HG03571 (cell line): ENCODE measurements at regions not wholly inside any gene's neighbourhood (a gene's known extent, or its start where the extent isn't known, plus 50 kb on each side); places are given as distances from the start of the nearest gene placed in this dataset.
"Not testable (repeated sequence)": the region's sequence is repeated elsewhere in the genome, so short reads cannot be mapped to it uniquely, and the experiment has no call there.

Source experiments
- ATAC-seq: cut with Tn5 transposase; IDR thresholded peaks from one replicate; pipeline ENCODE4 v1.9.1; 2021; ENCODE audit not compliant: unreplicated experiment

DNA sequence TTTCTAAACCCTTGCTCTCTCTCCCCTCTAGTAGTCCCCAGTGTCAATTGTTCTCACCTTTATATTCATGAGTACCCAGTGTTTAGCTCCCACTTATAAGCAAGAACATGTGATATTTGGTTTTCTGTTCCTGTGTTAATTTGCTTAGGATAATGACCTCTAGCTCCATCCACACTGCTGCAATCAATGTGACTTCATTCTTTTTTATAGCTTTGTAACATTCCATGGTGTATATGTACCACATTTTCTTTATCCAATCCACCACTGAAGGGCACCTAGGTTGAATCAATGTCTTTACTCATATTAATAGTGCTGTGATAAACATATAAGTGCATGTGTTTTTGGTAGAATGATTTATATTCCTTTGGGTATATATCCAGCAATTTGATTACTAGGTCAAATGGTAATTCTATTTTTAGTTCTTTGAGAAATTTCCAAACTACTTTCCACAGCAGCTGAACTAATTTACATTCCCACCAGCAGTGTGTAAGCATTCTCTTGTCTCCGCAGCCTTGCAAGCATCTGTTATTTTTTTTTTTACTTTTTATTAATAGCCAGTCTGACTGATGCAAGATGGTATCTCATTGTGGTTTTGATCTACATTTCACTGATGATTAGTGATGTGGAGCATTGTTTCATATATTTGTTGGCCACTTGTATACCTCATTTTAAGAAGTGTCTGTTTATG, 277.8 kb downstream of the LTN1 start:
- ATAC-seq = no peak

GRCh38 chr21:28712411-28712810, 280.3 kb downstream of the LTN1 start:
- ATAC-seq = no peak

DNA sequence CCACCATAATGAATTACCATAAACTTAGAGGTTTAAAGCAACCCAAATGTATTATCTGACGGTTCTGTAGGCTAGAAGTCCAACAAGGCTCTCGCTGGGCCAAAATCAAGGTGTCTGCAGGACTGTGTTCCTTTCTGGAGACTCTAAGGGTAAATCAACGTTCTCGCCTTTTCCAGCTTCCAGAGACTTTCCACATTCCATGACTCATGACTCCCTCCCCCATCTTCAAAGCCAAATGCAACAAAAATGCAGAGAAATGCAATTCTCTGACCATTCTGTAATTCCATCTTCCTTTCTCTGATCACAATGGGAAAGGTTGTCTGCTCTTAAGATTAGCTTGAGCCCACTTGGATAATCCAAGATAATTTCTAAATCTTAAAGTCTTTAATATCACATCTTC, 287.1 kb downstream of the LTN1 start:
- no peak for ATAC-seq

DNA sequence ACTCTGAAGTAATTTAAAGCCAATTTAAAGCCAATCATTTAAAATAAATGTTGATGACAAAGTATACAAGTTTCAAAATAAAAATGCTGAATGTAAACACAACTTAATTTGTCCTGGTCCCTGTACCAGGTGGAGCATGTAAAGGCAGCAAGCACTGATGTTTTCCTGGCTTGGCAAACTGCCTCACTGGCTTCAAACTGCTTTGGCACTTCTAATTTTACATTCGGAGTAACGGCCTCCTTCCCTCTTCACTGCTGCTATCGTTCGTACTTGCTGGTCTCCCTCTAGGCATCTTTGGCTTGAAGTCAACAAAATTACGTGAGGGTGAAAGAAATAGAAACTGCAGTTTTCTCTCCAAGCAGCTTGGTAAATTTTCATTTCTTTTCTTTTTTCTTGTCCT, 287.9 kb downstream of the LTN1 start:
- ATAC-seq = no peak

DNA sequence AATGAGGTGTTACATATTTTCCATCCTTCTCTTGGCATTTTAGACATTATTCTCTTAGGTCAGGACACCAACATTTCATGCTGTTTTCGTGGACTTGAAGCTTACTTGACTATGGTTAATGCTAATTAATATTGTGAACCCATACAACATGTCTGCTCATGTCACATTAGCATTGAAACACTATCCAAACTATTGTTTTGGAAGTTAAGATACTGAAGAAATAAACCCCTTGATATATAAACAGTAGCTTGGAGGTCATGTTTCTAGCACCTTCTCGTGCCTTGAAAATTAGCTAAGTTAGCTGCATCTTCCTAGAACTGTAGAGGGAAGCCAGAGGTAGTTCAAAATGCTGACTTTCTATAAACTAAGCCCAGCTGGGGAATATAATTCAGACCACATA, 288.8 kb downstream of the LTN1 start:
- no peak for ATAC-seq

- ATAC-seq = no peak
Observed at GRCh38 chr21:28699596-28700259, 292.9 kb downstream of the LTN1 start.

DNA sequence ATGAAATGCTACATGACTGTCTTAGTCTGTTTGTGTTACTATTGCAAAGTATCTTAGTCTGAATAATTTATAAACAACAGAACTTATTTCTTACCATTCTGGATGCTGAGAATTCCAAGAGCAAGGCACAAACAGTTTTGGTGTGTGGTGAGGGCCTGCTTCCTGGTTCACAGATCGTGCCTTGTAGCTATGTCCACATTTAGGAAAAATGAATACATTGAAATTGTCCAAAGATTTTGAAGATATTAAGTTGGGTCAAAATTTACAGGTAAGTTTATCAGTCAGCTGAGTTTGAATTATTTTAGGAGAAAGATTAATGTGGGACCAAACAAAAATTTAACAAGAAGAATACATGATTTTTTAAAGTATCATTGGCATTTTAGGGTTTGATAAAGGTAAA, 293.5 kb downstream of the LTN1 start:
- no peak for ATAC-seq

DNA sequence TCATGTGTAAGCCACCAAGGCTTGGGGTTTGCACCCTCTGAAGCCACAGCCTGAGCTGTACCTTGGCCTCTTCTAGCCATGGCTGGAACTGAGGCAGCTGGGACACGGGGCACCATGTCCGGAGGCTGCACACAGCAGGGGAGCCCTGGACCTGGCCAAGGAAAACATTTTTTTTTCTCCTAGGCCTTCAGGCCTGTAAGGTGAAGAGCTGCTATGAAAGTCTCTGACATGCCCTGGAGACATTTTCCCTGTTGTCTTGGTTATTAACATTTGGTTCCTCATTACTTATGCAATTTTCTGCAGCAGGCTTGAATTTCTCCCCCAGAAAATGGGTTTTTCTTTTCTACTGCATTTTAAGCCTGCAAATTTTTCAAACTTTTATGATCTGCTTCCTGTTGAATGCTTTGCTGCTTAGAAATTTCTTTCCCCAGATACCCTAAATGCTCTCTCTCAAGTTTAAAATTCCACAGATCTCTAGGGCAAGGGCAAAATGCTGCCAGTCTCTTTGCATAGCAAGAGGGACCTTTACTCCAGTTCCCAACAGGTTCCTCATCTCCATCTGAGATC, 295.8 kb downstream of the LTN1 start:
- no peak for ATAC-seq

- ATAC-seq = no peak
Observed at GRCh38 chr21:28693476-28693875, 299.2 kb downstream of the LTN1 start.

DNA sequence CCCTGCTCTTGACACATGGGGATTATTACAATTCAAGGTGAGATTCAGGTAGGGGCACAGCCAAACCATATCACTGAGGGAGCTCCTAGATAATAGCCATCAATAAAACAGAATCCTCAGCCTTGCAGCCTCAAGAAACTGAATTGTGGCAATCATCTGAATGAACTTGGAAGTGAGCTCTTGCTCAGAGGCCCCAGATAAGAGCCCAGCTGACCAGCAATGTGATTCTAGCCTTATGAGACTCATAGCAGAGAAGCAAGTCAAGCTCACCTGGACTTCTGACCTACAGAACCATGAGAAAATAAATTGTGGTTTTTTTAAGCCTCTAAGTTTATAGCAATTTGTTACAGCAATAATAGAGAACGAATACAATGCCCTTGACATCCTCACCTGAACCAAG, 302.5 kb downstream of the LTN1 start:
- no peak for ATAC-seq

DNA sequence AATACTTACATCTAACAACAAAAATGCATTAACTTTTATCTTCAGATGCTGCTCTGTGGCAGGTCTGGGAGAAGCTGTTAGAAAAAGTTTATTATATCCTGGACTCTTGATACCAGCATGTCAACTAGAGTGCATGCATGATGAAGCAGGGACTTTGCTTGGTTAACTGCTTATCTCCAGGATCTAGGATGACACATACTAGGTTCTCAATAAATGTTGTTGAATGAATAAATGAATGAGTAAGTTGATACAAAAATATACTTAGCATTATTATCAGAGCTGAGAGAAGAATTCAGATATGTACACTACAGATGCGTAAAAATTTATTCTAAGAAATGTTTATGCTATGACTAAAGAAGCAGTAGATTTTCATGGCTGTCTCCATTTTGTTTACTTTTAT, 304.3 kb downstream of the LTN1 start:
- ATAC-seq = no peak

DNA sequence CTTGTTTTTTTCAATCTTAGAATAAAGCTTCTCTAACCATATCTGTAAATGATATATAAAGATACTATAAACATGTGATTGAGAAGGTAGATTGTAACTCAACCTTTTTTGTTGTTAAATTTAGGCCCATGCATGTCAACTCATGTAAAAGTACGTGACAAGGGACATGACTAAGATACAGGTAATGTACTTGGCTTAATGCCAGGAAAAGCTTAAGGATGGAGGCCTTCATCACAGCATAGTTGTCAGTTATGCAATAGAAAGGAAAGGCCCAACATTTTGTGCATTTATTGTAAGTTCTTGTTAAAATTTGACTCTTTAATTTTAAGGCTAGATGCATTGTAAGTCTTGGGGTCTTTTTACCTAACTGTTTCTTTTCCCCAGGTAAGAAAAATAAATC, 305.1 kb downstream of the LTN1 start:
- ATAC-seq = no peak

DNA sequence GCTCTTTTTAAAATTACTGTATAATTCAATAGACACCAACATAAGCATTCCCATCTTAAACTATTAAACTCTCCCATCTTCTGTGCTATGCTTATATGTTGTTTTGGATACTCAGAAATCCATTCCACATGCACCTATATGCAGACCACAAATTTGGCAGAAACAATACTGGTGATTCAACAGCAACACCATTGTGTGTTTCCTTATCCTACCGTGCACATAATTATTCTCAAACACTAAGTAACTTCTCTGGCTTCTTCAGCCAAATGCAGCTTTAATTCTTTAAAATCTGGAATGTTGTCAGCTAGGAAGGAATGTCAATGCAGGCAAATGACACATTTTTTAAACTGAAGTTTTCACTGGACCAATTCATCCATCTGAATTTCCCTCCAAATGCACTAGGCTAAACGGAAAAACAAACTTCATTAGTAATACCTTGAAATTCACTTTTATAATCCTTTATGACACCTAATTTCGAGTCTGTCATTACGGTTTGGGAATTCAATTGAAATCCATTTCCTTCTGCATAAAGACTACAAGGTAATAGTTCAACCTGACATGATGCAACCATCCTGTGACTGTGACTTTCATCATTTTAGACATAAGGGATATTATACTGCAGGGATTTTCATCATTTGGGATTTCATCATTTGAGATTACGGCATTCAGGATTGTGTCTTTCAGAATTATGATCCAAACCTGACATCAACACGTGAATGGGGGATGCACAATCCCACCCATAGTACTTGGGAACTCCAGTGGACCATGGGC, 308.5 kb downstream of the LTN1 start:
- no peak for ATAC-seq

- ATAC-seq = not testable (repeated sequence)
Observed at GRCh38 chr21:28682884-28683283, 309.8 kb downstream of the LTN1 start.

DNA sequence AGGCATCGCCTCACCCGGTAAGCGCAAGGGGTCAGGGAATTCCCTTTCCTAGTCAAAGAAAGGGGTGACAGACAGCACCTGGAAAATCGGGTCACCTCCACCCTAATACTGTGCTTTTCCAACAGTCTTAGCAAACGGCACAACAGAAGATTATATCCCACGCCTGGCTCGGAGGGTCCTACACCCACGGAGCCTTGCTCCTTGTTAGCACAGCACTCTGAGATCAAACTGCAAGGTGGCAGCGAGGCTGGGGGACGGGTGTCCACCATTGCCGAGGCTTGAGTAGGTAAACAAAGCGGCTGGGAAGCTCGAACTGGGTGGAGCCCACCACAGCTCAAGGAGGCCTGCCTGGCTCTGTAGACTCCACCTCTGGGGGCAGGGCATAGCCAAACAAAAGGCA, 315.6 kb downstream of the LTN1 start:
- not testable (repeated sequence) for ATAC-seq

DNA sequence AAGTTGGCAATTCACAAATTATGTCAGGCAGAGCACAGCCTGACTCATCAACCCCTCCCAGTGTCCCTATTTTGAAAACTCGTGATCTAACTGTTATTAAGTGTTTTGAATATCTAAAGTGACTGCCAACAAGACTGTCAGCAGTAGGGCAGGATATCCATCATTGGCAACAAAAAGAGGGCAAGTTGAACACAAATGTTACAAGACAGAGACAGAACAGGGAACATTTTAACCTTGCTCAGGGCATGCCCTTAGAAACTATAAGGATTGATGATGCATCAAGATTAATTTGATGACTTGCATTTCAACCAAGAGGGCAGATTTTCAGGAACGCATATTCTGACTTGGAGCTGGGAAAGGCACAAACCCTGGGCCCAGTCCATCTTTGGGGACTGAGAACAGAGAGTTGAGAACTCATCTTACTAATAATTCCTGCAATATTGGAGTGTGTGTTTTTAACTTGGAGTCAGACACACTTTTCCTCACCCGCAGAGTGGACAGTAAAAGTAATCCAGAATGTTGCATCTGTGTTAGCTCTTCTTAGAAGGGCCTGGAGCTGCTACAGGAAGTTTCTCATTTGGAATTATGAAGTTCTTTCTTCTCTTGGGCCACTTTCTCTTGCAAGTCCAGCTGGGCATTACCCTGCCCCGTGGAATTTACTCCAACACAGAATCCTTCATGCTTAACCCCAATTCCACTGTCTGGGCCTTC, 317.2 kb downstream of the LTN1 start:
- no peak for ATAC-seq

DNA sequence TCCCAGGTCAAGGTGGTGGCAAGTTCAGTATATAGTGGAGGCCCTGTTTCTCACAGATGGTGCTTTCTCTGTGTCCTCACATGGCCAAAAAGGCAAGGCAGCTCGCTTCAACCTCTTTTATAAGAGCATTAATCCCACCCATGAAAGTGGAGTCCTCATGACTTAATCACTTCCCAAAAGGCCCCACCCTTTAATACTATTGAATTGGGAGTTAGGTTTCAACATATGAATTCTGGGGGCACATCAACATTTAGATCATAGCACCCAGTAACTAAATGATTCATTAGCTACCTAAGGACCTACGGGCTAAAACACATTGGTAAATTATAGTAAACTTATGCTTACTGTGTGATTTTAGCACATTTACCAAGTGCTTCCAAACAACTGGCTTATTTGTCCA, 317.9 kb downstream of the LTN1 start:
- no peak for ATAC-seq

DNA sequence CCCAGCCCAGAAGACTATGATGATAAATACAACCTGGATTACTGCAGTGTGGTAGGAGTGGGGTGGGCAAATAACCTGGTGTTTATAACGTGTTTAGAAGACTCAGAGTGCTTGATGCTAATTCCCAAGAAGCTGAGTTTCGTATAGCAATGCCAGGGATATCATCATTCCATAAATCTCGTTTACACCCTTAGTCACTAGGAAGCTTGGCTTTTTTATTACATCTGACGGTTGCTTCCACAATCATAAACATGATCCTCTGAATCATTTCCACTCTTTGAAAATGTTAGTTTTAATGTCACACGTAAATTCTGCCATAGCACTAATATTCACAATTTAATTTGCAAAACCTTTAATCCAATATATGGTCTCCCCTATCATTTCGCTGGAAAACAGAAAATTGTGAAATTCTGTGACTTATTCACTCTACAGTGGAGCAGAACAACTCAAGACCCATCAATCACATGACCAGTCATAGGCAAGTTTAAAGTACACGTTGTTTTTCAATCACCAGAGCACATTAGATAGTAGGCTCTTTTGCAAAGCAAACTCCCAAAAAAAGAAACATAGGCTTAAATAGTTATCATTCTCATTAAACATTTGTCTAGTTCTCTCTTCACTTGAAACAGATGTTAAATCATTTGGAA, 321.0 kb downstream of the LTN1 start:
- ATAC-seq = no peak

DNA sequence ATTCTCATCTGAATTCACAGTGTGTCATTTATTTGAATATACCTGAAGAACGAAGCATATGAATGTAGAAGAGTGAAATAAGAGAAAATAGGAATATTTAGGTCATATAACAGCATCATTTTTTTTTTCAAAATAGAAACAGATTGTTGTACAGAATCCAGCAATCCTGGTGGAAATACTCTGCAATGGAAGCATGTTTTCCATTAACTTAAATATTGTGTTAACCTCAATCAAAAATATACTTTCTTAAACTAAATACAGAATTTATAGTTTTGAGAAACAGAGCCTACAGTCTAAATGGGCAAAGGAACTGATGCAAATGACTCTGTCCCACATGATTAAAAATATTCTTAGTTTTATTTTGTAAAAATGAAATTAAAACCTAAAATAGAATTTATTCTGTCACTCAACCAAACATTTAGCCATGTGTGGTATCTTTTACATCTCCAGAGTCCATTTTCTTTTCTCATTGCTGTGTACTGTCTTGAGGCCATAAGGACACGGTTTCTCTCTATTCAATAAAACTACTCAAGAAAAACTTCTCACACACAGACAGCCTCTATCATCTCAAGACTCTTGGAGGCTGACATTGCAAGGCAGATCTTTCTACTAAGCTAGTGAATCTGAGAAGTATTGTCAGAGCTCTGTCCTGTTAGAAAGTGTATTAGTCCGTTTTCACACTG, 322.6 kb downstream of the LTN1 start:
- ATAC-seq = no peak

DNA sequence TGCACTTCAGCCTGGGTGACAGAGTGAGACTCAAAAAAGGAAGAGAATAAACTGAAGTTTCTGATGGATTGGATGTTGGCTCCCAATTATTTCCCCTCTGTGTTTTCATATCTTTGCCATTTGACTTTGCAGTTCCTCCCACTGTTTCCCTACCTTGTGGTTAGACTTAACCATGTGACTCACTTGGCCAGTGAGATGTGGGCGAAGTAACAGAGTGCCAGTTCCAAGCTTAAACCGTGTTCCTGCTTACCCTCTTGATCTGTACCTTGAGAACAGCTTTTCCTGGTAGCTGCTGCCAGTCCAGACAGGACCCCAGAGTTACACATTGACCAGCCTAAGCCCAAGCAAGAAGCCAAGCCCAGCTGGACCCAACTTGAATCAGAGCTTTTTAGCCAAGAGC, 323.4 kb downstream of the LTN1 start:
- ATAC-seq = no peak
